Breast epithelium (tissue), 4 donors: ENCODE measurements at regions not wholly inside any gene's neighbourhood (a gene's known extent, or its start where the extent isn't known, plus 50 kb on each side); places are given as distances from the start of the nearest gene placed in this dataset.

Experiments
- DNase-seq, 2 donors: peaks; one replicate each; pipeline ENCODE4 v3.0.0-alpha.2; 2019; ENCODE audit warnings: low spot score in 2 of 2
- H3K27ac ChIP-seq, 2 donors: fragments of 200-600 bp; sonication (generic) in 1 of 2; one replicate each; pipeline ENCODE4 v1.5.1; 2016 to 2019; ENCODE audit warnings: mild to moderate bottlenecking in 1 of 2
- H3K27me3 ChIP-seq, 2 donors: fragments of 200-600 bp; sonication (generic) in 1 of 2; one replicate each; pipeline versions ENCODE4 v1.5.1 to v1.6.0; 2017 to 2019; ENCODE audit warnings: control low read depth in 1 of 2, mild to moderate bottlenecking in 1 of 2
- H3K36me3 ChIP-seq: fragments of 200-600 bp; one replicate; pipeline ENCODE4 v1.5.1; 2019
- H3K4me1 ChIP-seq, 2 donors: fragments of 200-600 bp; sonication (generic); one replicate each; pipeline ENCODE4 v1.5.1; 2016 to 2019; ENCODE audit warnings: control low read depth in 1 of 2
- H3K4me3 ChIP-seq, 3 donors: fragments of 200-600 bp; sonication (generic); 1 replicate in 2 of 3; 2 replicates in 1 of 3; pipeline ENCODE4 v1.5.1; 2016 to 2019; ENCODE audit warnings: mild to moderate bottlenecking in 3 of 3, moderate library complexity in 2 of 3
- H3K9me3 ChIP-seq, 2 donors: fragments of 200-600 bp; sonication (generic) in 1 of 2; one replicate each; pipeline ENCODE4 v1.5.1; 2016 to 2019; ENCODE audit warnings: control low read depth in 1 of 2
- CTCF ChIP-seq, 3 donors: fragments of 450-650 bp; IDR thresholded peaks; one replicate each; pipeline ENCODE4 v1.5.1; 2016 to 2017; ENCODE audit warnings: antibody characterized with exemption in 3 of 3, mild to moderate bottlenecking in 3 of 3, moderate library complexity in 3 of 3
- POLR2A ChIP-seq: fragments of 450-650 bp; IDR thresholded peaks from one replicate; pipeline ENCODE4 v1.6.1; 2016; ENCODE audit warnings: antibody characterized with exemption, mild to moderate bottlenecking, moderate library complexity
- POLR2AphosphoS5 ChIP-seq, 3 donors: sonication (generic); formaldehyde crosslinking; IDR thresholded peaks; one replicate each; pipeline ENCODE4 v1.6.1; 2017; ENCODE audit warnings: antibody characterized with exemption in 3 of 3
- intact Hi-C: fragments of 100-400 bp; cut with DNase I; formaldehyde crosslinking; loops from one replicate; pipeline ENCODE4 v1.15.1; 2023; ENCODE audit warnings: low total_unique reads

GRCh38 chr11:23995891-23996290, 501.0 kb upstream of the LUZP2 start:
- intact Hi-C loops: no loop called here
- Histone ChIP-seq H3K27ac (no peak overlapping the region), H3K9me3 (peaks cover 0 to 12% of the 10 kb centered on the region in 2 donors), H3K36me3 (no peaks in the 10 kb centered on the region), H3K4me1 (no peaks in the 10 kb centered on the region), H3K4me3 (no peak overlapping the region), H3K27me3 (no peaks in the 10 kb centered on the region)
- no peak for TF ChIP-seq POLR2AphosphoS5 (IDR thresholded peaks at IDR 0.05)
- DNase-seq: no peak

DNA sequence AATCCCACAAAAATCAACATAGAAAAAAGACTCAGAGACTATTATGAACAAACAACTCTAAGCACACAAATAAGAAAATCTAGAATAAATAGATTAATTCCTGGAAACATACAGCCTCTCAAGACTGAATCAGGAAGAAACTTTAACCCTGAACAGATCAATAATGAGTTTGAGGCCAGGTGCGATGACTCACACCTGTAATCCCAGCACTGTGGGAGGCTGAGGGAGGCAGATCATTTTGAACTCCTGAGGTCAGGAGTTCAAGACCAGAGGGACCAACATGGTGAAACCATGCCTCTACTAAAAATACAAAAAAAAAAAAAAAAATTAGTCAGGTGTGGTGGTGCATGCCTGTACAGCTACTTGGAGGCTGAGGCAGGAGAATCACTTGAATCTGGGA, 499.5 kb upstream of the LUZP2 start:
- no peaks in the 10 kb centered on the region for H3K27me3 ChIP-seq
- intact Hi-C loops: no loop called here
- no peak for DNase-seq
- TF ChIP-seq POLR2A (no peak), CTCF (IDR thresholded peaks at IDR 0.05) (no peak), POLR2AphosphoS5 (IDR thresholded peaks at IDR 0.05) (no peak)
- H3K9me3 ChIP-seq: peaks cover 0 to 12% of the 10 kb centered on the region in 2 donors
- H3K4me1 ChIP-seq: no peaks in the 10 kb centered on the region
- no peak overlapping the region for H3K4me3 ChIP-seq
- H3K27ac ChIP-seq: no peak overlapping the region
- H3K36me3 ChIP-seq: no peaks in the 10 kb centered on the region

DNA sequence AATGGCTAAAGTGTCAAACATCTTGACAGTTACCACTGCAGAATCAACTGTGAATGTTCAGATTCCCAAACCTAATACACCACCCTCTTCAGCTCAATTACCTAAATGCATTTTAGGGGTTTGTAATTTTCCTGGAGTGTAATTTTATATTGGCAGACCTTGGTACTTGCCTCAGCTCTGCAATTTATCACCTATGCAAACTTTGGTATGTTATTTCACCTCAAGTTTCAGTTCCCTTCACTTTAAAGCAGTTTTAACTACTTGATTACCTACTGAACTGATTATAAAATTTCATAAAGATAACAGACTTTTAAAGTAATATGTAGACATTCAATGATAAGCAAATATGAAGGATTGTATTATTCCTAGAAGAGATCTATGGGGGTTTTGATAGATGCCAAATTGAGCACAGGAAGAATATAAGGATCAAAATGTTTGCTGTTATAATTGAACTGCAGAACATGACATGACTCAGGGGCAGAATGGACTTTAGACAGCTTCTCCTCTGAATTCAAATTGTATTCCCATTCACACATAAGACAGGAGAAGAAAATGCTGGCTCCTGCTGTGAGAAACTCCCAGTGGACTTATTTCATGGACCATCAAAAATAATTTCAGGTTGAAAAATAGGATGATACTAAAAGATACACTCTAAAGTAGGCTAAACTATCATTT, 491.5 kb upstream of the LUZP2 start:
- Histone ChIP-seq H3K27ac (no peak overlapping the region), H3K4me1 (no peaks in the 10 kb centered on the region), H3K4me3 (no peak overlapping the region), H3K9me3 (peaks cover 0 to 2% of the 10 kb centered on the region in 2 donors), H3K27me3 (no peaks in the 10 kb centered on the region), H3K36me3 (no peaks in the 10 kb centered on the region)
- DNase-seq: no peak
- intact Hi-C loops: no loop called here
- TF ChIP-seq POLR2A: no peak
- TF ChIP-seq POLR2AphosphoS5 (IDR thresholded peaks at IDR 0.05): no peak
- TF ChIP-seq CTCF (IDR thresholded peaks at IDR 0.05): no peak

GRCh38 chr11:24043842-24044241, 453.0 kb upstream of the LUZP2 start:
- Histone ChIP-seq H3K27me3 (no peaks in the 10 kb centered on the region), H3K9me3 (no peaks in the 10 kb centered on the region), H3K27ac (no peak overlapping the region), H3K4me3 (no peak overlapping the region), H3K4me1 (no peaks in the 10 kb centered on the region), H3K36me3 (no peaks in the 10 kb centered on the region)
- no peak for DNase-seq
- intact Hi-C loops: no loop called here
- TF ChIP-seq CTCF (IDR thresholded peaks at IDR 0.05) (no peak), POLR2AphosphoS5 (IDR thresholded peaks at IDR 0.05) (no peak), POLR2A (no peak)

DNA sequence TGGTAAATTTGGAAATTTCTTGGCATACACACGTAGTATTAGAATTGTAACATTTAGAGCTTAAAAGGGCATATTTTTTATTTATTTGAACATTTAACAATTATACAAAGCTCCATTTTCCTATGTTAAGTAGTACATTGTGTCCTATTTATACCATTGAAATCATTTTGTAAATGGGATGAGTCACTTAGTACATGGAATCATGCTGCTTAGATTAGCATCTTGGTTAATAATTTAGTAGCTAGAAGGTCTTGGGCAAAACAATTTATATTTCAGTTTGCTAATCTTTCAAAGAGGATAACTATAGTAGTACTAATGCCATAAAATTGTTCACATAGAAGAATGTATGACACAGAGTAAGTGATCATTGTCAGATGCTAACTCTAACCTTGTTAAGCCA, 450.1 kb upstream of the LUZP2 start:
- no peak for DNase-seq
- intact Hi-C loops: no loop called here

More for the DNA sequence above, 450.1 kb upstream of the LUZP2 start:
- H3K4me1 ChIP-seq: no peaks in the 10 kb centered on the region
- H3K9me3 ChIP-seq: peaks cover 0 to 4% of the 10 kb centered on the region in 2 donors
- no peaks in the 10 kb centered on the region for H3K27me3 ChIP-seq
- H3K4me3 ChIP-seq: no peak overlapping the region
- no peak overlapping the region for H3K27ac ChIP-seq
- no peaks in the 10 kb centered on the region for H3K36me3 ChIP-seq
- TF ChIP-seq POLR2A: no peak
- TF ChIP-seq POLR2AphosphoS5 (IDR thresholded peaks at IDR 0.05): no peak
- no peak for TF ChIP-seq CTCF (IDR thresholded peaks at IDR 0.05)
